ENCODE measurements at regions not wholly inside any gene's neighbourhood (a gene's known extent, or its start where the extent isn't known, plus 50 kb on each side); places are given as distances from the start of the nearest gene placed in this dataset.
"Not testable (repeated sequence)": the region's sequence is repeated elsewhere in the genome, so short reads cannot be mapped to it uniquely, and the experiment has no call there.

- in situ Hi-C loops (cut with HindIII; ENCODE audit: low pct_unique_long_range_greater_than_20kb, low sequenced_read_pairs) = no loop called here
- no peak for DNase-seq (ENCODE audit: low read depth, low spot score)
These were observed 246.5 kb upstream of the ONECUT1 start for GRCh38 chr15:53036641-53037040.

- in situ Hi-C loops (cut with HindIII; ENCODE audit: low pct_unique_long_range_greater_than_20kb, low sequenced_read_pairs) = no loop called here
These were observed 244.7 kb upstream of the ONECUT1 start for GRCh38 chr15:53034767-53035245.

GRCh38 chr15:53033709-53034108, 243.6 kb upstream of the ONECUT1 start:
- in situ Hi-C loops (cut with HindIII; ENCODE audit: low pct_unique_long_range_greater_than_20kb, low sequenced_read_pairs) = no loop called here
- DNase-seq (ENCODE audit: low read depth, low spot score) = no peak

More at GRCh38 chr15:53034767-53035245, 244.7 kb upstream of the ONECUT1 start:
- DNase-seq (ENCODE audit: low read depth, low spot score) = no peak

- in situ Hi-C loops (cut with HindIII; ENCODE audit: low pct_unique_long_range_greater_than_20kb, low sequenced_read_pairs) = no loop called here
- no peak for DNase-seq (ENCODE audit: low read depth, low spot score)
These were observed 241.3 kb upstream of the ONECUT1 start for GRCh38 chr15:53031469-53031868.

- in situ Hi-C loops (cut with HindIII; ENCODE audit: low pct_unique_long_range_greater_than_20kb, low sequenced_read_pairs) = no loop called here
- no peak for DNase-seq (ENCODE audit: low read depth, low spot score)
These were observed 232.7 kb upstream of the ONECUT1 start for GRCh38 chr15:53022788-53023187.

- DNase-seq (ENCODE audit: low read depth, low spot score) = no peak
- in situ Hi-C loops (cut with HindIII; ENCODE audit: low pct_unique_long_range_greater_than_20kb, low sequenced_read_pairs) = no loop called here
These were observed 223.2 kb upstream of the ONECUT1 start for GRCh38 chr15:53013329-53013728.

- DNase-seq (ENCODE audit: low read depth, low spot score); in situ Hi-C loops (cut with HindIII; ENCODE audit: low pct_unique_long_range_greater_than_20kb, low sequenced_read_pairs): not testable (repeated sequence)
These were observed 221.6 kb upstream of the ONECUT1 start for GRCh38 chr15:53011779-53012178.

- in situ Hi-C loops (cut with HindIII; ENCODE audit: low pct_unique_long_range_greater_than_20kb, low sequenced_read_pairs) = no loop called here
- DNase-seq (ENCODE audit: low read depth, low spot score) = no peak
These were observed 219.0 kb upstream of the ONECUT1 start for GRCh38 chr15:53009093-53009492.

- DNase-seq (ENCODE audit: low read depth, low spot score) = no peak
- in situ Hi-C loops (cut with HindIII; ENCODE audit: low pct_unique_long_range_greater_than_20kb, low sequenced_read_pairs) = no loop called here
These were observed 210.3 kb upstream of the ONECUT1 start for GRCh38 chr15:53000409-53000808.

- DNase-seq (ENCODE audit: low read depth, low spot score) = no peak
- in situ Hi-C loops (cut with HindIII; ENCODE audit: low pct_unique_long_range_greater_than_20kb, low sequenced_read_pairs) = no loop called here
These were observed 207.0 kb upstream of the ONECUT1 start for GRCh38 chr15:52997123-52997522.

GRCh38 chr15:52994290-52994689, 204.2 kb upstream of the ONECUT1 start:
- in situ Hi-C loops (cut with HindIII; ENCODE audit: low pct_unique_long_range_greater_than_20kb, low sequenced_read_pairs) = no loop called here
- DNase-seq (ENCODE audit: low read depth, low spot score) = no peak

- DNase-seq (ENCODE audit: low read depth, low spot score) = no peak
- in situ Hi-C loops (cut with HindIII; ENCODE audit: low pct_unique_long_range_greater_than_20kb, low sequenced_read_pairs) = no loop called here
These were observed 194.4 kb upstream of the ONECUT1 start for GRCh38 chr15:52984507-52984906.

GRCh38 chr15:52980446-52980845, 190.3 kb upstream of the ONECUT1 start:
- no peak for DNase-seq (ENCODE audit: low read depth, low spot score)
- in situ Hi-C loops (cut with HindIII; ENCODE audit: low pct_unique_long_range_greater_than_20kb, low sequenced_read_pairs) = no loop called here

- DNase-seq (ENCODE audit: low read depth, low spot score) = no peak
- in situ Hi-C loops (cut with HindIII; ENCODE audit: low pct_unique_long_range_greater_than_20kb, low sequenced_read_pairs) = no loop called here
These were observed 186.5 kb upstream of the ONECUT1 start for GRCh38 chr15:52976516-52977075.

- DNase-seq (ENCODE audit: low read depth, low spot score) = no peak
- in situ Hi-C loops (cut with HindIII; ENCODE audit: low pct_unique_long_range_greater_than_20kb, low sequenced_read_pairs) = no loop called here
These were observed 185.9 kb upstream of the ONECUT1 start for GRCh38 chr15:52975941-52976449.

GRCh38 chr15:52963865-52964264, 173.7 kb upstream of the ONECUT1 start:
- in situ Hi-C loops (cut with HindIII; ENCODE audit: low pct_unique_long_range_greater_than_20kb, low sequenced_read_pairs) = no loop called here
- DNase-seq (ENCODE audit: low read depth, low spot score) = no peak

- DNase-seq (ENCODE audit: low read depth, low spot score) = peak; percentile 42
- in situ Hi-C loops (cut with HindIII; ENCODE audit: low pct_unique_long_range_greater_than_20kb, low sequenced_read_pairs) = no loop called here
These were observed 170.1 kb upstream of the ONECUT1 start for GRCh38 chr15:52960283-52960682.

- in situ Hi-C loops (cut with HindIII; ENCODE audit: low pct_unique_long_range_greater_than_20kb, low sequenced_read_pairs) = no loop called here
- no peak for DNase-seq (ENCODE audit: low read depth, low spot score)
These were observed 153.6 kb upstream of the ONECUT1 start for GRCh38 chr15:52943746-52944145.

GRCh38 chr15:52936489-52936888, 146.4 kb upstream of the ONECUT1 start:
- in situ Hi-C loops (cut with HindIII; ENCODE audit: low pct_unique_long_range_greater_than_20kb, low sequenced_read_pairs) = no loop called here
- no peak for DNase-seq (ENCODE audit: low read depth, low spot score)

- in situ Hi-C loops (cut with HindIII; ENCODE audit: low pct_unique_long_range_greater_than_20kb, low sequenced_read_pairs) = no loop called here
- DNase-seq (ENCODE audit: low read depth, low spot score) = no peak
These were observed 135.0 kb upstream of the ONECUT1 start for GRCh38 chr15:52925130-52925529.
